ENCODE measurements at regions not wholly inside any gene's neighbourhood (a gene's known extent, or its start where the extent isn't known, plus 50 kb on each side); places are given as distances from the start of the nearest gene placed in this dataset.
"Not testable (repeated sequence)": the region's sequence is repeated elsewhere in the genome, so short reads cannot be mapped to it uniquely, and the experiment has no call there.

- not testable (repeated sequence) for TF ChIP-seq POLR2AphosphoS5 (IDR thresholded peaks at IDR 0.05; ENCODE audit: low read depth, low read length); REST (IDR thresholded peaks at IDR 0.05; ENCODE audit: insufficient read depth in 1 of 2, low read depth in 2 of 2, low read length in 1 of 2); CTCF (IDR thresholded peaks at IDR 0.05); TCF7L2 (IDR thresholded peaks at IDR 0.05; ENCODE audit: low read depth, low read length); SIN3A (IDR thresholded peaks at IDR 0.05; ENCODE audit: borderline replicate concordance, insufficient read depth, low read depth, low read length)
These were observed 145.8 kb downstream of the BCL2L11 start for GRCh38 chr2:111266556-111266955.
